ENCODE measurements at regions not wholly inside any gene's neighbourhood (a gene's known extent, or its start where the extent isn't known, plus 50 kb on each side); places are given as distances from the start of the nearest gene placed in this dataset.

DNA sequence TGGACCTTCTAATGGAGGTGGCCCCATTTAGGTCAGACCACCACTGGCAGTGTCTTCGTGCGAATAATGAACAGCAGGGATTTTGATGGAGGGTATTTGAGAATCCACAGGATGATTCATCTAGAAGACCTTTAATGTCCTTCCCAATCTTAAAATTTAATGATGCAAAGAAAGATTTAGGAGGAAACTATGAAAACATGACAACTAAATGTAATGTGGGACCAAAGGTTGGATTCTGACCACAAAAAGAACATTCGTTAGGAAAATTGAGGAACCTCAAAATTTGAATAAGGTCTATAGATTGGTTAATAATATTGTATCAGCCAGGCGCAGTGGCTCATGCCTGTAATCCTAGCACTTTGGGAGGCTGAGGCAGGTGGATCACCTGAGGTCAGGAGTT, 78.2 kb upstream of the TMPO start:
- DNase-seq (ENCODE audit: low spot score): no peak

DNA sequence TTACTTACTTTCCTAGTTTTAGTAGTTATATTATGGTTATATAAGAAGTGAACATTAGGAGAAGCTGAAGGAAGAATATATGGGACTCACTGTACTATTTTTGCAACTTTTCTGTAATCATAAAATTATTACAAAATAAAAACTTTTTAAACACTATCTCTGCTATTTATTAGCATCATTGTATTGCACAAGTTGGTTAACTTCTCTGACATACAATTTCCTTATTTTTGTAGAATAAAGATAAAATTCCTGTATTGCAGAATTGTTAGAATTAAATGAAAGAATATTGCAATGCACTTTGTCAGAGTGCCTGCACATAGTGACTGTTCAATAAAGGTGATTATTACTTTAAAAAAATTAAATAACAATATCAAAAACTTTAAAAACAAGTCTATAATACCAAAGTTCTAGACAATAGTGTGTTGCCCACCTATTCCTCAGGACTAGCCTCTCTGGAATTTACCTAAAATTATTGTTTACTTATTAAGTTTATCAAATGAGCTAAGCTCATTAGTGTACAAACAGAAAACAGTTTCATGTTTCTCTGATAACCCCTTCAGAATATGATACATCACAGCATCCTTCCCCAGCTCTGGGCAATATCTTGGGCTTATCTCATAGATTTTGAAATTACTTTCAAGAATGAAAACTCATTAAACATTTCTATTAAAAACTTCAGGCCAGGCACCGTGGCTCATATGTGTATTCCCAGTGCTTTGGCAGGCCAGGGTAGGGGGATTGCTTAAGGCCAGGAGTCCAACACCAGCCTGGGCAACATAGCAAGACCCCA, 77.4 kb upstream of the TMPO start:
- no peak for DNase-seq (ENCODE audit: low spot score)

- no peak for DNase-seq (ENCODE audit: low spot score)
Measured at GRCh38 chr12:98438656-98439230, 76.6 kb upstream of the TMPO start.

GRCh38 chr12:98439471-98439951, 75.9 kb upstream of the TMPO start:
- DNase-seq (ENCODE audit: low spot score): peak; percentile 88

GRCh38 chr12:98439981-98440581, 75.3 kb upstream of the TMPO start:
- peak; percentile 84 for DNase-seq (ENCODE audit: low spot score)

- DNase-seq (ENCODE audit: low spot score): no peak
Measured at GRCh38 chr12:98446060-98446459, 69.3 kb upstream of the TMPO start.

- DNase-seq (ENCODE audit: low spot score): no peak
Measured at GRCh38 chr12:98446682-98447081, 68.7 kb upstream of the TMPO start.

DNA sequence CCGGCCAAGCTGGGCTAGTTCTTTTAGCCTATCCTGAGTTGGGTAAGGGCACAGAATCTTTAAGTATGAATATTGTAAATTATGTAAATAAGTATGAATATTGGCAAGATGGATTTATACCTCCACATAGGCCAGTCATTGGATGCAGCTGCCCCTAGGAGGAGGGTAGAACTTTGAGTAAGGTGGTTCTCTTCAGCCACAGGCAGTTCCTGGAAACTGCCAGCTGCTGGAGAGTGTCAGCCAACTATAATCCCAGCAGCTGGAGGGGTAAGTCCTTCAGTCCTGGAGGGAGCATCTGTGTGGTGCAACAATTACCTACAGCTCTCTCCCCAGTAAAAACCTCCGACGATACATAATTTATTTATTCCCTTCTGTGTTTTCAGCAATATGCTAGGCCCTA, 65.8 kb upstream of the TMPO start:
- DNase-seq (ENCODE audit: low spot score): no peak

DNA sequence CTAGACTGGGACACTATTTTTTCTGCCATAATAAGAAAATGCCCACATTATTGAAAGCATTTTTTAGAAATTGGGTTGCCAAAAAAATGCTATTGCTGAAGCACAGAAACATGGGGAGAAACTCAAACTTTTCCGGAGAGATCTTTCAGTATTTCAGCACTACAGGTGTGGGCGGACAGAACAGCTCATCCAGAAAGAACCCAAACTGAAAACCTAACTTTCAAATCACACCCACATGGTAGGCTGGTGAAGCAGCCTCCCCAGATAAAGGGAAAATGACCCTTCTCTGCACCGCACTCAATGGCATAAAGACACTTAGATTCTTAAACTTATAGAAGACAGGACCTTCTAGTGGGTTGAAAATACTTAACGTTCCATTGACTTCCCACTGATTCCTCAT, 62.3 kb upstream of the TMPO start:
- DNase-seq (ENCODE audit: low spot score): no peak

- no peak for DNase-seq (ENCODE audit: low spot score)
Measured at GRCh38 chr12:98453492-98453891, 61.9 kb upstream of the TMPO start.

DNA sequence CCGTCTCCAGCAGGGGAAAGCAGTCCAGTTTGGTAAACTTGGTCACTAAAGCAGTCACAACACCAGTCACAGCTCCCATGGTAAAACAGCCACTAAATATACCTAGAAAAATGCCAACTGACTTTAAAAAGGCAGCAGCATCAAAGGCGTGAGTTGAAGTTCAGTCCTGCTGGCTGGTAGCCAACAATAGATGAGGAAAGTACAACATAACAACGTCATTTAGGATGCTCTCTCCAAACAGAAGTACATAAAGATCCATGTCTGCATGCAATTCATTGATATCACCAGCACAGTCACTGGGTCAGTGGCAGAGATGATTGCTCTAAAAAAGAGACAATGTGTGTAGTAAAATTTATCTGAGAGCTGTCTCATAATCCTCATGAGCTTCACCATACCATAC, 59.3 kb upstream of the TMPO start:
- DNase-seq (ENCODE audit: low spot score): no peak

- DNase-seq (ENCODE audit: low spot score): peak; percentile 27
Measured at GRCh38 chr12:98456576-98457573, 58.5 kb upstream of the TMPO start.

DNA sequence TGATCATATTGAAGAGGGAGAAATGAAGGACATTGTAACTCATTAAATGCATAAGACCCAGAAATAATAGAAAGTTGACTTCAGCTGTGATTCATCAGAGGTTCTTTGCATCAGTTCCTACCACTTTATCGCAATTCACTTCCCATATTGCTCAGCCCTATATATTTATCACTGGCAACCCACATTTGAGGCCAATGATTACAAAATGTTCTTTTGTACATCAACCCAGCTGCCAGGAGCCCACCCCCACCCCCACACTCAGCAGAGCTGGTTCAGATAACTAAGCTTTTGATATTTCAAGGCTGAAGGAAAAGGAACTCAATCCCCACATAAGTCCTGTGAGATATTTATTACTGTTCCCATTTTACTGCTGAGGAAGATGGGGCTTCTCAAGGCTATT, 51.2 kb upstream of the TMPO start:
- DNase-seq (ENCODE audit: low spot score): no peak

GRCh38 chr12:98465505-98465904, 49.9 kb upstream of the TMPO start:
- no peak for DNase-seq (ENCODE audit: low spot score)

All from kidney capillary endothelial cell (primary cell).